CD4-positive, CD25-positive, alpha-beta regulatory T cell (primary cell): ENCODE measurements at regions not wholly inside any gene's neighbourhood (a gene's known extent, or its start where the extent isn't known, plus 50 kb on each side); places are given as distances from the start of the nearest gene placed in this dataset.

Experiments used
- ATAC-seq, 2 donors: fragments of 150-1000 bp; cut with Tn5 transposase; one replicate each; pipeline ENCODE4 v1.10.0; 2021; ENCODE audit warnings: low read depth in 2 of 2, moderate number of reproducible peaks in 2 of 2, moderate library complexity in 1 of 2
- DNase-seq, 3 donors: peaks; one replicate each; pipeline versions ENCODE4 v3.0.0 to v3.0.0-alpha.2; 2012 to 2022; ENCODE audit warnings: mixed read lengths in 1 of 3
- H3K27ac ChIP-seq: one replicate; pipeline ENCODE4 v1.7.0; 2013; ENCODE audit warnings: mild to moderate bottlenecking, low read length; ENCODE audit not compliant: insufficient read depth, poor library complexity, severe bottlenecking
- H3K27me3 ChIP-seq: one replicate; pipeline ENCODE4 v1.7.0; 2013; ENCODE audit warnings: low read length; ENCODE audit not compliant: control insufficient read depth, insufficient read depth
- H3K36me3 ChIP-seq: one replicate; pipeline ENCODE4 v1.7.0; 2013; ENCODE audit warnings: mild to moderate bottlenecking, low read length, moderate library complexity; ENCODE audit not compliant: control insufficient read depth, insufficient read depth
- H3K4me1 ChIP-seq: 2 replicates; pipeline ENCODE4 v1.7.0; 2013; ENCODE audit warnings: mild to moderate bottlenecking, low read length; ENCODE audit not compliant: insufficient read depth, control insufficient read depth, poor library complexity, severe bottlenecking
- H3K4me3 ChIP-seq: one replicate; pipeline ENCODE4 v1.7.0; 2013; ENCODE audit warnings: low read depth, mild to moderate bottlenecking, low read length, moderate library complexity
- H3K9me3 ChIP-seq, 2 experiments: 1 replicate in 1 of 2; 2 replicates in 1 of 2; pipeline ENCODE4 v1.7.0; 2013; ENCODE audit warnings: low read length in 2 of 2, mild to moderate bottlenecking in 1 of 2, moderate library complexity in 1 of 2; ENCODE audit not compliant: control insufficient read depth in 2 of 2
- H3K27ac Mint-ChIP-seq, 3 donors: one replicate each; pipeline ENCODE4 v1.8.0; 2020 to 2022; ENCODE audit warnings: mild to moderate bottlenecking in 3 of 3, mixed read lengths in 3 of 3, moderate library complexity in 2 of 3
- H3K27me3 Mint-ChIP-seq: one replicate; pipeline ENCODE4 v1.8.0; 2022; ENCODE audit warnings: mild to moderate bottlenecking, mixed read lengths
- H3K36me3 Mint-ChIP-seq: one replicate; pipeline ENCODE4 v1.8.0; 2020; ENCODE audit warnings: mixed read lengths
- H3K4me1 Mint-ChIP-seq, 4 donors: one replicate each; pipeline ENCODE4 v1.8.0; 2020 to 2022; ENCODE audit warnings: mixed read lengths in 4 of 4, mild to moderate bottlenecking in 1 of 4
- H3K4me3 Mint-ChIP-seq, 4 donors: one replicate each; pipeline ENCODE4 v1.8.0; 2020 to 2022; ENCODE audit warnings: mild to moderate bottlenecking in 4 of 4, mixed read lengths in 4 of 4, moderate library complexity in 3 of 4
- H3K9me3 Mint-ChIP-seq, 7 donors: one replicate each; pipeline ENCODE4 v1.8.0; 2020 to 2022; ENCODE audit warnings: mixed read lengths in 7 of 7, mild to moderate bottlenecking in 3 of 7, moderate library complexity in 2 of 7

- no peaks in the 10 kb centered on the region for H3K4me1 ChIP-seq
- no peak overlapping the region for H3K27ac ChIP-seq
- H3K4me1 Mint-ChIP-seq, result no peaks in the 10 kb centered on the region
- H3K4me3 ChIP-seq, result no peak overlapping the region
- no peaks in the 10 kb centered on the region for H3K36me3 Mint-ChIP-seq
- peaks cover 0 to 12% (median 5%) of the 10 kb centered on the region in 7 donors for H3K9me3 Mint-ChIP-seq
- H3K27me3 ChIP-seq, result no peaks in the 10 kb centered on the region
- H3K27ac Mint-ChIP-seq, result no peak overlapping the region
- ATAC-seq (no peak), DNase-seq (no peak)
- H3K36me3 ChIP-seq, result no peaks in the 10 kb centered on the region
- H3K27me3 Mint-ChIP-seq, result no peaks in the 10 kb centered on the region
- no peak overlapping the region for H3K4me3 Mint-ChIP-seq
- H3K9me3 ChIP-seq, result no peaks in the 10 kb centered on the region
Measured at GRCh38 chr2:76378140-76378539, 667.4 kb upstream of the GCFC2 start.

GRCh38 chr2:76341439-76341838 is 630.7 kb upstream of the GCFC2 start:
- Histone ChIP-seq H3K4me1 (no peaks in the 10 kb centered on the region), H3K27ac (no peak overlapping the region), H3K27me3 (no peaks in the 10 kb centered on the region), H3K9me3 (peaks cover 0 to 3% of the 10 kb centered on the region in 2 experiments), H3K4me3 (no peak overlapping the region), H3K36me3 (no peaks in the 10 kb centered on the region)
- Mint-ChIP-seq H3K4me3 (no peak overlapping the region), H3K9me3 (peaks cover 1 to 29% (median 7%) of the 10 kb centered on the region in 7 donors), H3K36me3 (no peaks in the 10 kb centered on the region), H3K4me1 (no peaks in the 10 kb centered on the region), H3K27me3 (peaks cover 2% of the 10 kb centered on the region), H3K27ac (no peak overlapping the region)
- ATAC-seq (no peak), DNase-seq (no peak)

- ATAC-seq, result no peak
- H3K36me3 Mint-ChIP-seq, result no peaks in the 10 kb centered on the region
- Histone ChIP-seq H3K9me3 (no peaks in the 10 kb centered on the region), H3K27me3 (no peaks in the 10 kb centered on the region), H3K27ac (no peak overlapping the region), H3K4me3 (no peak overlapping the region), H3K36me3 (no peaks in the 10 kb centered on the region), H3K4me1 (no peaks in the 10 kb centered on the region)
- no peaks in the 10 kb centered on the region for H3K4me1 Mint-ChIP-seq
- peaks cover 1 to 20% (median 10%) of the 10 kb centered on the region in 7 donors for H3K9me3 Mint-ChIP-seq
- H3K4me3 Mint-ChIP-seq, result no peak overlapping the region
- H3K27ac Mint-ChIP-seq, result no peak overlapping the region
- DNase-seq, result no peak
- peaks cover 5% of the 10 kb centered on the region for H3K27me3 Mint-ChIP-seq
Measured at GRCh38 chr2:76332871-76333270, 622.2 kb upstream of the GCFC2 start.

GRCh38 chr2:76330865-76331264 is 620.1 kb upstream of the GCFC2 start:
- no peaks in the 10 kb centered on the region for H3K27me3 ChIP-seq
- DNase-seq (no peak), ATAC-seq (no peak)
- H3K27ac ChIP-seq, result no peak overlapping the region
- Mint-ChIP-seq H3K4me1 (no peaks in the 10 kb centered on the region), H3K4me3 (no peak overlapping the region), H3K36me3 (no peaks in the 10 kb centered on the region), H3K9me3 (peaks cover 1 to 20% (median 8%) of the 10 kb centered on the region in 7 donors), H3K27me3 (no peaks in the 10 kb centered on the region), H3K27ac (no peak overlapping the region)
- H3K36me3 ChIP-seq, result no peaks in the 10 kb centered on the region
- no peaks in the 10 kb centered on the region for H3K4me1 ChIP-seq
- H3K4me3 ChIP-seq, result no peak overlapping the region
- no peaks in the 10 kb centered on the region for H3K9me3 ChIP-seq

GRCh38 chr2:76326636-76327035 is 615.9 kb upstream of the GCFC2 start:
- H3K4me3 ChIP-seq, result no peak overlapping the region
- H3K9me3 ChIP-seq, result no peaks in the 10 kb centered on the region
- DNase-seq (no peak), ATAC-seq (no peak)
- Mint-ChIP-seq H3K9me3 (peaks cover 0 to 11% (median 6%) of the 10 kb centered on the region in 7 donors), H3K36me3 (no peaks in the 10 kb centered on the region), H3K4me3 (no peak overlapping the region), H3K4me1 (no peaks in the 10 kb centered on the region), H3K27ac (no peak overlapping the region), H3K27me3 (no peaks in the 10 kb centered on the region)
- no peak overlapping the region for H3K27ac ChIP-seq
- H3K4me1 ChIP-seq, result no peaks in the 10 kb centered on the region
- no peaks in the 10 kb centered on the region for H3K27me3 ChIP-seq
- H3K36me3 ChIP-seq, result no peaks in the 10 kb centered on the region

GRCh38 chr2:76323381-76323780 is 612.7 kb upstream of the GCFC2 start:
- DNase-seq, result no peak
- no peaks in the 10 kb centered on the region for H3K4me1 ChIP-seq
- H3K27me3 ChIP-seq, result no peaks in the 10 kb centered on the region
- H3K27ac Mint-ChIP-seq, result no peak overlapping the region
- H3K9me3 Mint-ChIP-seq, result peaks cover 0 to 26% (median 5%) of the 10 kb centered on the region in 7 donors
- no peak for ATAC-seq
- H3K27me3 Mint-ChIP-seq, result no peaks in the 10 kb centered on the region
- H3K36me3 ChIP-seq, result no peaks in the 10 kb centered on the region
- H3K4me3 ChIP-seq, result no peak overlapping the region
- H3K9me3 ChIP-seq, result no peaks in the 10 kb centered on the region
- H3K27ac ChIP-seq, result no peak overlapping the region
- H3K4me1 Mint-ChIP-seq, result no peaks in the 10 kb centered on the region
- H3K36me3 Mint-ChIP-seq, result no peaks in the 10 kb centered on the region
- no peak overlapping the region for H3K4me3 Mint-ChIP-seq

GRCh38 chr2:76320716-76321115 is 610.0 kb upstream of the GCFC2 start:
- H3K4me3 ChIP-seq, result no peak overlapping the region
- no peaks in the 10 kb centered on the region for H3K36me3 ChIP-seq
- no peaks in the 10 kb centered on the region for H3K27me3 ChIP-seq
- DNase-seq (no peak), ATAC-seq (no peak)
- no peaks in the 10 kb centered on the region for H3K4me1 ChIP-seq
- no peaks in the 10 kb centered on the region for H3K36me3 Mint-ChIP-seq
- H3K27ac ChIP-seq, result no peak overlapping the region
- no peaks in the 10 kb centered on the region for H3K27me3 Mint-ChIP-seq
- H3K9me3 Mint-ChIP-seq, result peaks cover 2 to 35% (median 8%) of the 10 kb centered on the region in 7 donors
- no peaks in the 10 kb centered on the region for H3K9me3 ChIP-seq
- no peak overlapping the region for H3K4me3 Mint-ChIP-seq
- no peaks in the 10 kb centered on the region for H3K4me1 Mint-ChIP-seq
- no peak overlapping the region for H3K27ac Mint-ChIP-seq

- no peak overlapping the region for H3K27ac Mint-ChIP-seq
Measured at GRCh38 chr2:76318848-76319360, 608.2 kb upstream of the GCFC2 start.

More at GRCh38 chr2:76318848-76319360, 608.2 kb upstream of the GCFC2 start:
- Histone ChIP-seq H3K27me3 (no peaks in the 10 kb centered on the region), H3K4me1 (no peaks in the 10 kb centered on the region), H3K9me3 (no peaks in the 10 kb centered on the region), H3K36me3 (no peaks in the 10 kb centered on the region), H3K27ac (no peak overlapping the region), H3K4me3 (no peak overlapping the region)
- Mint-ChIP-seq H3K36me3 (no peaks in the 10 kb centered on the region), H3K4me1 (no peaks in the 10 kb centered on the region), H3K27me3 (no peaks in the 10 kb centered on the region), H3K9me3 (peaks cover 2 to 37% (median 8%) of the 10 kb centered on the region in 7 donors), H3K4me3 (no peak overlapping the region)
- ATAC-seq (no peak), DNase-seq (no peak)
